Activated CD8-positive, alpha-beta memory T cell treated with anti-CD3 and anti-CD28 coated beads for 1 hour (primary cell): ENCODE measurements at regions not wholly inside any gene's neighbourhood (a gene's known extent, or its start where the extent isn't known, plus 50 kb on each side); places are given as distances from the start of the nearest gene placed in this dataset.

Experiments used
- DNase-seq, 2 donors: peaks; one replicate each; pipeline ENCODE4 v3.0.0-alpha.2; 2020; ENCODE audit warnings: low read depth in 1 of 2; ENCODE audit errors: extremely low read depth in 1 of 2

GRCh38 chr1:9419369-9420041 is 119.8 kb upstream of the SLC25A33 start:
- no peak for DNase-seq

GRCh38 chr1:9420835-9421532 is 118.3 kb upstream of the SLC25A33 start:
- DNase-seq: no peak

GRCh38 chr1:9421533-9421873 is 117.8 kb upstream of the SLC25A33 start:
- no peak for DNase-seq

GRCh38 chr1:9422321-9422720 is 116.9 kb upstream of the SLC25A33 start:
- DNase-seq: no peak

- no peak for DNase-seq
Measured at GRCh38 chr1:9422911-9423505, 116.3 kb upstream of the SLC25A33 start.

- no peak for DNase-seq
Measured at GRCh38 chr1:9424261-9424660, 115.0 kb upstream of the SLC25A33 start.

- DNase-seq: no peak
Measured at GRCh38 chr1:9425859-9426258, 113.4 kb upstream of the SLC25A33 start.

- DNase-seq: peak; percentile 48
Measured at GRCh38 chr1:9426291-9426711, 113.0 kb upstream of the SLC25A33 start.

GRCh38 chr1:9427388-9427787 is 111.9 kb upstream of the SLC25A33 start:
- DNase-seq: no peak

GRCh38 chr1:9428601-9429341 is 110.5 kb upstream of the SLC25A33 start:
- DNase-seq: peak; percentile 97 to 99

- no peak for DNase-seq
Measured at GRCh38 chr1:9429342-9429711, 109.9 kb upstream of the SLC25A33 start.

- no peak for DNase-seq
Measured at GRCh38 chr1:9434247-9435152, 104.8 kb upstream of the SLC25A33 start.

GRCh38 chr1:9435153-9435636 is 104.1 kb upstream of the SLC25A33 start:
- DNase-seq: no peak

GRCh38 chr1:9435854-9436640 is 103.2 kb upstream of the SLC25A33 start:
- no peak for DNase-seq

GRCh38 chr1:9437961-9438430 is 101.3 kb upstream of the SLC25A33 start:
- DNase-seq: no peak

- no peak for DNase-seq
Measured at GRCh38 chr1:9438431-9439073, 100.7 kb upstream of the SLC25A33 start.

GRCh38 chr1:9439074-9439761 is 100.0 kb upstream of the SLC25A33 start:
- no peak for DNase-seq

GRCh38 chr1:9440261-9440660 is 99.0 kb upstream of the SLC25A33 start:
- no peak for DNase-seq
